Activated CD4-positive, CD25-positive, alpha-beta regulatory T cell treated with anti-CD3 and anti-CD28 coated beads, Interleukin-2, amount 50 U/mL, for 24 hours (primary cell): ENCODE measurements at regions not wholly inside any gene's neighbourhood (a gene's known extent, or its start where the extent isn't known, plus 50 kb on each side); places are given as distances from the start of the nearest gene placed in this dataset.

ENCODE experiments used
- ATAC-seq, 2 donors: fragments of 150-1000 bp; cut with Tn5 transposase; one replicate each; pipeline ENCODE4 v1.10.0; 2021; ENCODE audit warnings: mild to moderate bottlenecking in 1 of 2, moderate library complexity in 1 of 2

GRCh38 chr14:101069228-101069549, 165.7 kb upstream of the RTL1 start:
- ATAC-seq, result no peak

- no peak for ATAC-seq
Observed at GRCh38 chr14:101069666-101070362, 166.3 kb upstream of the RTL1 start.

GRCh38 chr14:101070540-101071492, 167.3 kb upstream of the RTL1 start:
- ATAC-seq, result no peak

GRCh38 chr14:101071493-101071906, 168.0 kb upstream of the RTL1 start:
- ATAC-seq, result no peak

DNA sequence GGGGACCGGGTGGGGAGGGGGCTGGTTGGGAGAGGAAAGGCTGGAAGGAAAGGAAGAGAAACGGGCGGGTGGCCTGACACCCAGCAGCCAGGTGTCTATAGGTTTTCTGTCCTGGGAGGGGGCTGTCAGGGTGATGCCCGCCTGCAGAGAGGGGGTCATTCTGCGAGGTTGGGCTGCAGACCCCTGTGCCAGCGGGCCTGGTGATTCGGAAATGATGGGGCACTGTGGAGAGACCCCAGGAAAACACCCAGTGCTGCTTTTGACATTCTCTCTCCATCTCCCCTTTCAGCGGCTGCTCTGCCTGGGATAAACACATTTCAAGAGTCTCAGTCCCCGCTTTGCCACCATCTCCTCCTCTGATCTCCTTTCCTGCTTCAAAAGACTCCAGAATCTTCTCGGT, 168.5 kb upstream of the RTL1 start:
- no peak for ATAC-seq

DNA sequence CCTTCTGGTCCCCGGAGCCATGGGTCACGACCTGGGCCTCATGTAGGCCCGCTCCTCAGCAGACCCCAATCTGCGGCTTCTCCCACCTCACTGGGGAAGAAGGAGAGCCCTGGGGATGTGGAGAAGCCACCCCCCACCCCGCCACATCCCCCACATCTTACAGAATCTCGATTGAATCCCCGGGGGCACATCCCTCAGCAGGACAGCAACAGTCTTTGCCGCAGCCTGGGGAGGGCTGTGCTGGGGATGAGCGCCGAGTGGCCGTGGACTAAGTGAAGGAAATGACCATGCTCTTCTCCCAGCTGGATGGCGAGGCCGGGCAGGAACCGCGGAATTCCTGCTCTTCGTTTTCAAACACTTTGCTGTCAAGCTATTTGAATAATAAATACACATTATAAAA, 169.0 kb upstream of the RTL1 start:
- no peak for ATAC-seq

GRCh38 chr14:101072945-101073597, 169.5 kb upstream of the RTL1 start:
- peak; percentile 36 to 69 for ATAC-seq

GRCh38 chr14:101073598-101073965, 170.1 kb upstream of the RTL1 start:
- ATAC-seq, result no peak

- no peak for ATAC-seq
Observed at GRCh38 chr14:101074196-101075024, 170.9 kb upstream of the RTL1 start.

- peak in 1 of 2 donors; percentile 14 for ATAC-seq
Observed at GRCh38 chr14:101075025-101075800, 171.7 kb upstream of the RTL1 start.

DNA sequence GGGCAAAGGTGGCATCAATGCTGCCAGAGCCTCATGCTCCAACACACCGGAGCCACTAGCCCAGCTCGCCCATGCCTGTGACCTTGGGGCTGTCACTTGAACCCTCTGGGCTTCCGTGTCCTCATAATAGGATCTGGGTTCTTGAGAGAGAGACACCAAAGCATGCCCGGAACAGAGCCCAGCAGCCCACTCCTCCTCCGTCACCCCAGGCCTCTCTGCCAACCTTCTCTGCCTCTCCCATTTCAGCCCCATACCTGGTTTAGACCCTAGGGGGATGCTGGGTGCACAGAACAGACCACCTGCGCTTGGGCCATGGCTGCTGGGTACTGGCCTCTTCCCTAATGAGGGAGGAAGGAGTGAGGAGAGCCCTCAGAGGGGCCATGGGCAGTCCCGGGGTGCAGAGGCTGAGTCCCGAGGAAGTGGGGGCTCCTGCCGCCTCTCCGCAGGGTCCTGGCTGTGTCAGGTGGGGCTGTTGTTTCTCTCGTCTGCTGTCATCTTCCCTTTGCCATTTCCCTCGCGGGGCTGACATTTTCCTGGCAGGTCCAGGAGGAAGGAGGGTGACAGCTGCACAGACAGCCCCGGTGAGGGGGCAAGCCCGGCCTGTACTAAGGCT, 172.4 kb upstream of the RTL1 start:
- no peak for ATAC-seq

GRCh38 chr14:101076451-101077198, 173.1 kb upstream of the RTL1 start:
- no peak for ATAC-seq

- no peak for ATAC-seq
Observed at GRCh38 chr14:101077481-101078074, 174.1 kb upstream of the RTL1 start.

DNA sequence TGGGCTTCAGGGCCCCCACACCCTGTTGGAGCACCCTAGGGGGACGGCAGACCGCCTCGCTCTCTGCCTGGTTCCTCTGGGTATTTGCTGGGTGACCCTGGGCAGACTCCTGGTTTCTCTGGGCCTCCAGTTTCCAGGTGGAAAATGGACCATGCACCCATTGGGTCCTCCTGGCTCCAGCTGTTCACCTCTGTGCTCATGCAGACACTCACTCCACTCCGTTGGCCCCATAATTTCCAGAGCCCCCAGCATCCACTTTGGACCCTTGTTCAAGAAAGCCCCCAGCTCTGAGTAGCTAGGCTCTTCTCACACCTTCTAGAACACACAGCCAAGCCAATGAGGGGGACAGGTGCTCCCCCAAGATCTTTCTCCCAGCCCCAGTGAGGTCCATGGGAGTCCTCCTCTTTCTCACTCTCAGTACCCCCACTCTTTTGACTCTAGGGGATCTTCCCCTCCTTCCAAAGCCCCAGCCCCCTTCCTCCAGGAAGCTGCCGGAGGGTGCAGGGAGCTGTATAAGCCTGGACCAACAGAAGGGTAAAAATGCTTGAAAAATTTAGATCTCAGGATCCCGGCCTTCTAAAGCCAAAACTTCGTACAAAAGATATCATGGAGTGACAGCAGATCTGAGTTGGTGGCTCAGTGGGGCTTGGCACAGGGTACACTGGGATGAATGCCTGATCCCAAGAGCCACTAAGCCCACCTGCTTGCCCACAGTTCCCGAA, 174.8 kb upstream of the RTL1 start:
- ATAC-seq, result no peak

DNA sequence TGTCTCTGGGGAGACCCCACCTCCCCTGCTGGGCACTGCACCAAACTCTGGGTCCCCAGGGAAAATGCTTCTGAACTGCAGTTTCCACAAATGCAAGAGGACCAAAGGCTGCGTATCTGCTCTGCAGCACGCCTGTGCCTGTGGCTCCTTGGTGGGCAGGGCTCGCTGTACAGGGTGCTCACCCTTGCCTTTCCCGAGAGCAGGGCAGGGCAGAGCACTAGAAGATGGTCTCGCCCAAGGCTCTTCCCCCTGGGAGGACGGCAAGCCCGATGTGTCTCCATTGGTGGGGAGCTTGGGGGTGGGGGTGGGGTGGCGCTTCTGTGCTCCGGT, 175.3 kb upstream of the RTL1 start:
- no peak for ATAC-seq

- ATAC-seq, result no peak
Observed at GRCh38 chr14:101080922-101081593, 177.5 kb upstream of the RTL1 start.

GRCh38 chr14:101082036-101082435, 178.5 kb upstream of the RTL1 start:
- no peak for ATAC-seq

- no peak for ATAC-seq
Observed at GRCh38 chr14:101082436-101083384, 179.2 kb upstream of the RTL1 start.
